ENCODE measurements at regions not wholly inside any gene's neighbourhood (a gene's known extent, or its start where the extent isn't known, plus 50 kb on each side); places are given as distances from the start of the nearest gene placed in this dataset.

DNA sequence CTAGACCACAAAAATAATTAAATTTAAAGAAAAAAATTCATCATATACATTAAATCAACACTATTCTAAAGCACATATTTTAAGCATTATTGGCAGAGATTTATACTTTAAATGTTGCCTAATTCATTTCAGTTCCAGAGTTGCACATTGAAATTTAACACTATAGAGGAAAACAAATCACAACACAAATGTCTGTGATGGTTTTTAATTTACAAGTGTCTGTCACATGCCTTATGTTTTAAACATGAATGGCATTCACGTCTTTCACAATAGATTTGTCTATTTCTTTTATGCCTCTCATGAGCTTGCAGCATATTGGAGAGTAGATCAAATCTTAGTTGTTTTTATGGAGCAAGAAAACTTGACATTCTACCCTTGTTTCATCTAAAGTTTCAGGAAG lies 811.3 kb downstream of the NLGN4X start:
- no peak for TF ChIP-seq CTCF (IDR thresholded peaks at IDR 0.05)
- TF ChIP-seq POLR2A (IDR thresholded peaks at IDR 0.05): no peak
